ENCODE measurements at regions not wholly inside any gene's neighbourhood (a gene's known extent, or its start where the extent isn't known, plus 50 kb on each side); places are given as distances from the start of the nearest gene placed in this dataset.

GRCh38 chr6:95767897-95768463 lies 190.6 kb downstream of the MANEA start:
- TF ChIP-seq CTCF (IDR thresholded peaks at IDR 0.05) (no peak), POLR2AphosphoS5 (IDR thresholded peaks at IDR 0.05; ENCODE audit: low read depth, low read length) (no peak)
- TF ChIP-seq, protein P1, sequence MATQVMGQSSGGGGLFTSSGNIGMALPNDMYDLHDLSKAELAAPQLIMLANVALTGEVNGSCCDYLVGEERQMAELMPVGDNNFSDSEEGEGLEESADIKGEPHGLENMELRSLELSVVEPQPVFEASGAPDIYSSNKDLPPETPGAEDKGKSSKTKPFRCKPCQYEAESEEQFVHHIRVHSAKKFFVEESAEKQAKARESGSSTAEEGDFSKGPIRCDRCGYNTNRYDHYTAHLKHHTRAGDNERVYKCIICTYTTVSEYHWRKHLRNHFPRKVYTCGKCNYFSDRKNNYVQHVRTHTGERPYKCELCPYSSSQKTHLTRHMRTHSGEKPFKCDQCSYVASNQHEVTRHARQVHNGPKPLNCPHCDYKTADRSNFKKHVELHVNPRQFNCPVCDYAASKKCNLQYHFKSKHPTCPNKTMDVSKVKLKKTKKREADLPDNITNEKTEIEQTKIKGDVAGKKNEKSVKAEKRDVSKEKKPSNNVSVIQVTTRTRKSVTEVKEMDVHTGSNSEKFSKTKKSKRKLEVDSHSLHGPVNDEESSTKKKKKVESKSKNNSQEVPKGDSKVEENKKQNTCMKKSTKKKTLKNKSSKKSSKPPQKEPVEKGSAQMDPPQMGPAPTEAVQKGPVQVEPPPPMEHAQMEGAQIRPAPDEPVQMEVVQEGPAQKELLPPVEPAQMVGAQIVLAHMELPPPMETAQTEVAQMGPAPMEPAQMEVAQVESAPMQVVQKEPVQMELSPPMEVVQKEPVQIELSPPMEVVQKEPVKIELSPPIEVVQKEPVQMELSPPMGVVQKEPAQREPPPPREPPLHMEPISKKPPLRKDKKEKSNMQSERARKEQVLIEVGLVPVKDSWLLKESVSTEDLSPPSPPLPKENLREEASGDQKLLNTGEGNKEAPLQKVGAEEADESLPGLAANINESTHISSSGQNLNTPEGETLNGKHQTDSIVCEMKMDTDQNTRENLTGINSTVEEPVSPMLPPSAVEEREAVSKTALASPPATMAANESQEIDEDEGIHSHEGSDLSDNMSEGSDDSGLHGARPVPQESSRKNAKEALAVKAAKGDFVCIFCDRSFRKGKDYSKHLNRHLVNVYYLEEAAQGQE (IDR thresholded peaks at IDR 0.05; ENCODE audit: insufficient read depth in 1 of 2, low read depth in 2 of 2, low read length in 1 of 2), result no peak

Measured in Panc1 (cell line).